ENCODE measurements at regions not wholly inside any gene's neighbourhood (a gene's known extent, or its start where the extent isn't known, plus 50 kb on each side); places are given as distances from the start of the nearest gene placed in this dataset.

DNA sequence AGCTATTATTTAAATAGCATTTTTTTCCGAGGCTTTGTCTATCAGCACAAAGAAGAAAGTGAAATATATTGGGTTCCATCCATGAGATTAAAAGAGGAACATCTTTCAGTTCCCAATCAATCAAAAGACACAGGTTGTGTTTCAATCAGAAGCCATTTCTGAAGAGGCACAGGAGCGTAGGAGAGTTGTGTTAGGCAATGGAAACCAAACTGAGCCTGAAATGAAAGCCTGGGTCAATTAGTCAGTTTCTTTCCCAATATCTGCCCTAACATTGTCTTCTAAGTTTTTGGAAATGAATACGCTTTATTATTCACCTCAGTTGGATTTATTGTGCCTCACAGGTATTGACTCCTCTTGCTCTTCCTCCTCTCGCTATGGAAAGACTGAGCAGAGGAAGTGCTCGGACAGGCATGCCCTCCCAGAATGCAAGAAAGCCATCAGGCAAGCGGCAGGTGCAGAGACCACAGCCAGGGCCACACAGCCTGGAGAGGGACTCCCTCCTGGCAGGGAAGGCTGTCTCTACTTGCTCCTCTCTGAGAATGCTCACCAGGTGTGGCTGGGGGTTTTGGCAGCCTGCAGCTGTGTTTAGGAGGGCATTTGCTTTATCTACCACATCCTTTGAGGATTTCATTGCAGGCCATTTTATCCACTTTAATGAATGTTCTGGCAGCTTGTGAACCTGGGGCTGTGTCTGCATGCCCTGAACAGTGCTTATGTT, 100.8 kb upstream of the NEDD9 start:
- in situ Hi-C loops (cut with MboI; ENCODE audit: low sequenced_read_pairs): no loop called here

DNA sequence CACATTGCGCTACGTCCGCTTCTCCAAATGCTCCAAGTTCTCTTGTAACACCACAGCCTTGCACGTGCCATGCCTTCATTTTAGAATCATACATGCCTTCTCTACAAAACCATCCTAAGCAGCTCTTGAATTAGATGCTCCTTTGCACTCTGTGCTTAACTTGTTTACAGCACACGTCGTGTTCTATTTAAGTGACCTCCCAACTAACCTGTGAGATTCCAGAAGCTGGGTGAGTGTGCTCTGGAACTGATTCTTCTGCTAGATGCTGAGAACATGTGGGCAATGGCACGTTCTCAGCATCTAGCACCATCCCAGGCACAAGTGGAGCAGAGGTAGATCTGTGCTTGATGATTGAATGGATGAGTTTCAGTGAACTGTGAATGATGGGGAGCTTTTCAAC, 100.0 kb upstream of the NEDD9 start:
- in situ Hi-C loops (cut with MboI; ENCODE audit: low sequenced_read_pairs): no loop called here

DNA sequence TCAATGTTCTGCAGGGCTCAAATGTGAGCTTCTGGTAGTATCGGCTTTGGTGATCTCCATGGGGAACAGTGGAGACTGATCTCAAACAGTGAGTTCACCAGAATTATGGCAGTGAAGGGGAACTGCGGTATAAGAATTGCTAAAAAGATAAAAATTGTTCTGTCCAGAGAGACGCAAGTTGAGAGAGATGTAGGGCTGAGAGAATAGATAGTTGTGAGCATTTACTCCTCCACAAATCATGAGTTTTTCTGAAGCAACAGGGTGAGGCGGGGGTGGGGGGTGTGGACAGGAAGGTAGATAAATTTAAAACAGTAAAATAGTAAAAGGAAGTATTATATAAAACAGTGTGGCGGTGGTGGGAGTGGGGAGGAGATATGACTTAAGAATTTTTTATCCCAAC, 98.6 kb upstream of the NEDD9 start:
- in situ Hi-C loops (cut with MboI; ENCODE audit: low sequenced_read_pairs): no loop called here

DNA sequence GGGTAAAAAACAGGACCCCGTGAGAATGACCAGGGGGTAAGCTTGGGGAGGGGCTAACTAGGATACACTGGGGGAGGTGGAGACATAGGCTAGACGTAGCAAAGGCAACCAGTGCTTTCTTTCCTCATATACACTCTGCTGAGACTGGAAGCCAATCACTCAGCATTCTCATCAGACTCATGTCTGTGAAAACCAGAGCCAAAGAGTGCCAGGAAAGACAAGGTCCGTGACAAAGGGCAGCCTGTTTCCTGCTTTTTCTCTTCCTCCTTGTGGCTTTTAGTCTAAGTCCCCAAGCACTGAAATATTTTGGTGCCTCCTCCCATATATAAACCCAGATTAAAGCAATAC, 97.9 kb upstream of the NEDD9 start:
- in situ Hi-C loops (cut with MboI; ENCODE audit: low sequenced_read_pairs): no loop called here

DNA sequence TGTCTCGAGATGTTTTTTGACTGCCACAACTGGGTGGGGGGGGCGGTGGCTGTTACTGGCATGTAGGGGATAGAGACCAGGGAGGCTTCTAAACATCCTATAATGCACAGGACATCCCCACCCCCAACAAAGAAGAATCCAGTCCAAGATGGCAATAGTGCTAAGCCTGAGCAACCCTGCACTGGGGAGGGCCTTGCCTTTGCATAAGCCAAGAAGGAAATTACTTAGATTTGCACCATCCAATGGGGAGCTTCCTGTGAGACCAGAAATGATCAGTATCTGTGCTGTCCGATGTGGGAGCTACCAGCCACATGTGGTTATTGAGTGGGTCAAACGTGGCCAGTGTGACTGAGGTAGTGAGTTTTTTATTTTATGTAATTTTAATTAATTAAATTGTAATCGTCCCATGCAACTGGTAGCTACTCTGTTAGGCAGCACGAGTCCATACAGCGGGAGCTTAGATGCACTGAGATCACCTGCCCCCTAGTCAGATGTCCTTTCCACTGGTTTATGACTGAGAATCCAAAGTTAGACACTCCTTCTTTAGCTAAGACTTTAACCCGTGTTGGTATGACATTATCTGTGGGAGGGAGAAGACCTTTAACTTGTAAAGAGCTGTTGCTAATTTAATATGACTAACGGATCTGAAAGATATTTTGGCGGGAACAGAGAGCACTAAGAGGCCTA, 97.4 kb upstream of the NEDD9 start:
- in situ Hi-C loops (cut with MboI; ENCODE audit: low sequenced_read_pairs): no loop called here

DNA sequence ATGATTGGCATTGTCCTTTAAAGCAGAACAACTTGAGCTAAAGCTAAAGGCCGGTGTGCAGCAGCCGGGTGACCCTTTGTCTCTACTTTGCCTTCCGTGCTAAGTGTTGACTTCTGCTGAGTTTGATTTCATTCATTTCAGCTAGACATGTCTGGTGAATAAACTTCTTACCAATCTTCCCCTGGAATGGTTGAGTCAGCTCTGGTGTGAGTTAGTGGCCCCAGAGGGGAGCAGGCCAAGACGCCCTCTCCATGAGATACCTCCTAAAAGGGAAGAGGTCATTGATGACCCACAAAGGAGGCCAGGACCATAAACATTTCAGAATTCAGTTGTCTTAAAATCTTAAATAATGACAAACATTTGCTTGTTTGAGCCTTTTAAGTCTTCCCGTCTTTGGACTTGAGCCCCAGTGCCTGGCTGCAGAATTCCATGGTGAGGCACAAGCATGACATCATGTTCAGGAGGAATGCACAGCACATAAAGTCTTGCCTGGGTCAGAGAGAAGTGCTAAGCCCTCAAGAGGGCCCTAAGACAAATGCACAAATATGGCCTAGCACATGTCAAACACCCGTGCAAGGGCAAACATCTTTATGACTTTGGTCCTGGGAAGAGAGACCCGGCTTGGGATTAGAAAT, 96.3 kb upstream of the NEDD9 start:
- in situ Hi-C loops (cut with MboI; ENCODE audit: low sequenced_read_pairs): no loop called here

DNA sequence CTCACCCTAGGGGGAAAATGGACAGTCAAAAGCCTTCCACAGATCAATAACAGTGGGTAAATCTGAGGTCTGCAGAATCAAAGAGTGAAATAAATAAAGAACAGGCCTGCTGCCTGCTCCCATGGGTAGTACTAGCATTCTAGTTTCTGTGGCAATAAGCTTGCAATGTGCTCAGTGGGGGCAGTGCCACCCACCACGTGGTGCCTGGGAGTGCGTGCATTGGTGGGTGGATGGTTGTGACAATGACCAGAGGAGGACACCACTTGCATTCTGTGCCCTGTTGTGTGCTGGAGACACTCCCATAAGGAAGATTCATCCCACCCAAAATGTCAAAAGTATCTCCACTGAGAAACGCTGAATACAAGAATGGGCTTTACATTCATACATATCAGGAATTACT, 95.5 kb upstream of the NEDD9 start:
- in situ Hi-C loops (cut with MboI; ENCODE audit: low sequenced_read_pairs): no loop called here

DNA sequence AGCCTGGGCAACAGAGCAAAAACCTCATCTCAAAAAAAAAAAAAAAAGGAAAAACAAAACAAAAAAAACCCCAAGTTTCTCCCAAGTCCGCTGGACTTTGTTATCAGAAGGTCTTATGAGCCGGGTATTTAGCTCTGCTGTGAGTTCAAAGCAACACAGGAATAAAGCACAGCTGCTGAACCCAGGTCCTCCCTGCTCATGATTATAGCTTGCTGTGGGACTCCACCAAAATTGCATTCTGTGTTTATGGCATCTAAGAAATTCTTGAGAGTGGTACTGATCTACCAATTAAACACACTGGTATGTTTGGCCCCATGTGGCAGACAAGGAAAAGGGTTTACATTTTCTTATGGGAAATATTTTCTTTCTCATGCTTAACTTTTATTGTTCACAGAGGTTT, 93.6 kb upstream of the NEDD9 start:
- in situ Hi-C loops (cut with MboI; ENCODE audit: low sequenced_read_pairs): no loop called here

DNA sequence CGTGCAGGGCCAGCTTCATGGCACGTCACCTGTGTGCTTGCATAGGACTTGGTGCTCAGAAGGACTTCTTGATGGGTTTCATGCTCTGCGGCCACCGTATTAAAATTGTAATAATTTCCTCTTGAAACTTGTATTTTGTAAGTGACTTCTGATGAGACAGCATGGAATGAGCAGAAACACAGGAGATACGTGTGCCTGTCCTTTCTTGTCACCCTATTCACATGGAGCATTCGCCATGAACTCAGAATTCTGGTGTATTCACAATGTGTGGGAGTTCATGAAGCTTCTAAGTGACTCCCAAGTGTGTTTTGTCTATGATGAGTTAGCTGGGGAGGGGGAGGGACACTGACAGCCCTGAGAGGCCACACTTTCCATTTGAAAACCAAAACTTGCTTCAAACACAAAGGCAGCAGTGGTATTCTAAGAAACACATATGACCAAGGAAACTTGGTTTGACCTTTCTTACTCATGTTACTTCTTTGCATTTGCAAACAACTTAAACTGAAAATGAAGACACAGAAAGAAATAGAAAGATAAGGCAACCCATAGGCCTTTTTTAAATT, 92.1 kb upstream of the NEDD9 start:
- in situ Hi-C loops (cut with MboI; ENCODE audit: low sequenced_read_pairs): no loop called here

DNA sequence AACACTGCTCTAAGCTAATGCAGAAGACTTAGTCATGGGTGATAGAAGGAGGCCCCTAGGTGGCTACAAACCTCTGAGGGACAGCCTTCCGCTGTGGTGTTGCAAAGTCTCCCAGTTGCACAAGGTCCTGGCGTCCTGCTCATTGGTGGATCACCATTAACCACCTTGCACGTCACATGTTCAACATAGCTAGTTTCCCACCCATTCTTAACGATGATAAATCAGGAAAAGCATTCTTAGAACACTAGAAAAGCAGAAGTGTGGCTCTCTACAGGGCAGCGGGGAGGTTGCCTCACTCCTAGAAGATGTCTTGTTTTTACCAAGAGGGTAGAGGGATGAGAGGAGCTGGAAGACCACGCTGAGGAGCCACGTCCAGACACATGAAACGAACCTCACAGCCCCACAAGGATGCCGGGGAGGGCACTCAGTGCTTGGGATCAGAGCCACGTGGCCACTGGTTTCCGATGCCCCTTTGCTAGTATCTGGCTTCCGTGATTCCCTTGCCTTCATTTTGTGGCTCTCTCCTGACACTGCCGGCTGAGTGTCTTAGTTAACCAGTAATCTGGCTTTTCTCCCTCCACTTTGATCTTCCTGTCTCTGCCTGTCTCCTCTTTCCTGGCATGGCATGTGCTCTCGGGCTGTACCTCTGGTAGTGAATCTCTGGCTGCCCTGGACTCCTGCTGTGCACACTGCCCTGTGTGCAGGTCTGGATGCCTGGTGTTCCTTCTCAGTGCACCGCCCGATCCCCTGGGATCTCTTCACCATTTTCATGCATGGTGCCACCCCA, 91.4 kb upstream of the NEDD9 start:
- in situ Hi-C loops (cut with MboI; ENCODE audit: low sequenced_read_pairs): no loop called here

DNA sequence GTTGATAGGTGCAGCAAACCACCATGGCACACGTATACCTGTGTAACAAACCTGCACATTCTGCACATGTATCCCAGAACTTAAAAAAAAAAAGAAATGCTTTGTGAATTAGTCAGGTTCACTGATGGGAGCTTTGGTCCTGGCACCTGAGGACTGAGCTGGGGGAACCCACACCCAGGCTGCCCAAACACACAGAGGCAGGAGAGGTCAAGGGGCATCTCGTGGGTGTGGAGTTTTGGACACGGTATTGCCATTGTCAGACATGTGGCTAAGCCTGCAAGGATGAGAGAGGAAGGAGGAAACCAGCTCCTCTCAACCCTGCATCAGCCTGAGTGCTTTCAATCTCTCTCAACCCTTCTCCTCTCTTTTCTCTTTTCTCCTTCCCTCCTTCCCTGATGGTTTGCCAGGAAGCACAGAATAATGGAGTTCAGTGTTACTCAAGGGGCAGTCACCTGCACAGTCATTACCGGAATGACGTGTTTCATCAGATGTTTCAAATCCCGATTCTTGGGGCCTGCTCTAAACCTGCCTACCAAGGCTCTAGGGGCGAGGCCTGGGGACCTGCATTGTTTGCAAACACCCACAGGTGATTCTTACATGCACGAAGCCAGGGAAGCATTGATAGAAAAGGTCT, 89.9 kb upstream of the NEDD9 start:
- in situ Hi-C loops (cut with MboI; ENCODE audit: low sequenced_read_pairs): no loop called here

DNA sequence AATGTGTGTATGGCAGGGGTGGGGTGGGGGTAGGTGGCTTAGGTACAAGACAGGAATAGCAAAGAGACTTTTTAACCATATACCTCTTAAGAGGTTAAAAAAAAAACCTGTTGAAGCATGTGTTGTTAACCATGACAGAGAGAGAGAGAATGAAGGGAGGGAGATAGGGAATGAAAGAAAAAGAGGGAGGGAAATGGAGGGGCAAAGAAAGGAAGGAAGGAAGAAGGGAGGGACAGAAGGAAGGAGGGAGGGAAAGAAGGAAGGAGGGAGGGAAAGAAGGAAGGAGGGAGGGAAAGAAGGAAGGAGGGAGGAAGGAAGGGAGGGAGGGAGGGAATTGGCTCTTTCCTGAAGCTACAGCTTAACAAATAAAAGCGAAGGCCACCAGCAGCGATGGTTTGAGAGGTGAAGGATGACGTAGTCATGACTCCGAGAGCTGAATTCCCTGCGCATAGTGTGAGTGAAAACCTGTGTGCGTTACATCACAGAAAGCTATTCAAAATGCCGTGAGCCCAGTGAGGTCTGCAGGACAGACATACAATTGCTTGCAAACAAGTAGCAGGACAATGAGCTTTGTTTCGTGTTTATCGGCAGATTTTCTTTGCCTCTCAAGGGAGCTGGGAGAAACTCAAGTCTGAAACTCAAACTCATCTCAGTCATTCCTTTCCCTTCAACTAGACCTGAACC, 88.6 kb upstream of the NEDD9 start:
- in situ Hi-C loops (cut with MboI; ENCODE audit: low sequenced_read_pairs): no loop called here

DNA sequence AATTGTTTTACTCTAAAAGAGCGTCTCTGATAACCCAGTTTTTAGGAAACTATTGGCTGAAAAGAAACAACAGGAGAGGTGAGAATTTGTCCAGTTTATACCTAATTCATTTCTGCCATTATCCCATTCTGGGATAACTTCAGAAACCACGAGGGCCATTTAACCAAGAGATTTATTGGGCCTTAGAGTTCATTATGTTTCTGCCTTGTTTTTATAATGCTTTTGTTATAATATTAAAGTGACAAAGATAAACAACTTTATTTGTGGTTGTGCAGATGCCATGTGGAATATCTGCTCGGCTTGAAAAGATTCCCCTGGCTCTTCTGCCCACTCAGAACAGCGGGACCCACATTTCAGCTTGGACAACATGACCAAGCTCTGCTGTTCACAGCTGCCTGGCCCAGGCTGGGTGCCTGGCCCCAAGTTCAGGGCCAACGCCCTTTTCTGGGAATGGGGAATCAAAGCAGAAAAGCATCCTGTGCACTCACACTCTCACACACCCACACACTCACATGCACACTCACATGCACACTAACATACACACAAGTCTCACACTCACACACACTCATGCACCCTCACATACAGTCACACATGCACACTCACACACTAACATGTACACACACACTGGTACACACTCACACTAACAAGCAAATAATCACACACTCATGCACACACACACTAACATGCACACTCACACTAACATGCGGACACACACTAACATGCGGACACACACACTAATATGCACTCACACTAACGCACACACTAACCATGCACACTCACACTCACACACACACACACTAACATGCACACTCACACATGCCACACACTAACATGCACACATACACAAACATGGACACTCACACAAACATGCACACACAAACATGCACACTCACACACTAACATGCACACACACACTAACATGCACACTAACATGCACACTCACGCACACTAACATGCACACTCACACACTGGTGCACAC, 86.7 kb upstream of the NEDD9 start:
- in situ Hi-C loops (cut with MboI; ENCODE audit: low sequenced_read_pairs): no loop called here

DNA sequence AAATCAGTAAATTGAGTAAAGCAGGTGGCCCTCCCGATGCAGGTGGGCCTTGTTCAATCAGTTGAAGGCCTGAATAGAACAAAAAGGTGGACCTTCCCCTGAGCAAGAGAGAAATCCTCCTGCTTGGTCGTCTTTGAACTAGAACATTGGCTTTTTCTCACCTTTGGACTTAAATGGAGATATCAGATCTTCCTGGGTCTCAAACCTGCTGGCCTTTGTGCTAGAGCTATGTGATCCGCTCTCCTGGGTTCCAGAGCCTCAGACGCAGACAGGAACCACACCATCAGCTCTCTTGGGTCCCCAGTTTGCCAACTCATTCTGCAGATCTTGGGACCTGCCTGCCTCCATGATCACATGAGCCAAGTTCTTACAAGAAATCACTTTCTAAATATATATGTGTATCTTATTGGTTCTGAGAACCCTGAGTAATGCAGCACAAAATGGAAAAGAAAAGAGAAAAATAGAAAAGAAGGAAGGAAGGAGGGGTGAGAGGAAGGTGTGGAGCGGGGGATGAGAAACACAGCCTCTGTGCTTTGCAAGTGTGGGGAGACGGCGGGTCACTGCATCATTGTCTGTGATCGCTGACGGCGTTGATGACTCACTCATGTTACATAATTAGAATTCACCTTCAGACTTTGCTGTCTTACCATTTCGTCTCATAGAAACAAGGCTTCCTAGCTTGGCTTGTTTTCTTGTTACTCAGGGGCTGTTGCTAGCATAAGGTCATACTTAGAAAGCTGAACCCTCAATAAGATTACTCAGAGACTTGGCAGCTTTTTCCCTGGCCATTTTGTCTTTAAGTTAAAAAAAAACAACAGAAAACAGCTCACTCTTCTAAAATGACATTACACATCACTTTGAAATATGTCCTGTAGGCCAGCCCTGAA, 85.7 kb upstream of the NEDD9 start:
- in situ Hi-C loops (cut with MboI; ENCODE audit: low sequenced_read_pairs): no loop called here

DNA sequence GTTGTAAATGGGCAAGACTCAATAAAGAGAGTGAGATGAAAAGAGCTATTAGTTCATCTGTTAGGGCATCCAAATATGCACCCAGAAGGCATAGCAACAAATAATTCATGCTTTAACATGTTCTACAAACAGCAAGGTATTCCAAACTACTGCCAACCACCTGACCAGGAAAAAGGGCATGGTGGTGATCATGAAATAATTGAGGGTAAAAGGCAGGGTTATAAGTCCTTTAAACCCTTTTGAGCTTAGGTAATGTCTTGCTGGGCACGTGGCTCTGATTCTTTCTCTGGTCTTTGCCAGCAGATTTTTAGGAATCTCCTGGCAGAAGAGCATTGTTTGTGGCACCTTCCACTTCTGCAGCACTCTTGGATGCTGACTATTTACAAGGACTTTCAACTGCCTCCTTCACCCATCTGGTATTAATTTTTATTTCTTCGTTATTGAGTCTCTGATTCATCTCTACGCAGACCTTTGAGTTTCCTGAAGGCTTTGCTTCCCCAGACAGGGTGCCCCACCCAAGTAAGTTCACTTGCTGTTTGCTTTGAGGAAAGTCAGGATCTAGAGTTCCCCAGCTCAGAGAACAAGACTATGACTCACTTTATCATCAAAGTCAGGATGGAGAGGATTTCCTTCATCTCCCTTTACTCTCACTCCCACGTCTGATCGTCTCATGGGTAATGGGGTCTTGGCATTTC, 83.4 kb upstream of the NEDD9 start:
- in situ Hi-C loops (cut with MboI; ENCODE audit: low sequenced_read_pairs): no loop called here

DNA sequence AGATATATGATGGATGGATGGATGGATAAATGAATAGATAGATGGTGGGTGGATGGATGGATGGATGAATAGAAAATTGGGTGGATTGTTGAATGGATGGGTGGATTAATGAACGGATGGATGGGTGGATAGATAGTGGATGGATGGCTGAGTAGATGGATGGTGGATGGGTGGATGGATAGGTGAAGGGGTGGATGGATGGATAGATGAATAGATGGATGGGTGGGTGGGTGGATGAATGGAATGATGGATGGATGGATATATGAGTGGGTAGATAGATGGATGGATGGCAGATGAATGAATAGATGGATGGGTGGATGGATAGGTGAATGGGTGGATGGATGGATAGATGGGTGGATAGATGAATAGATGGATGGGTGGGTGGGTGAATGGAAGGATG, 80.7 kb upstream of the NEDD9 start:
- in situ Hi-C loops (cut with MboI; ENCODE audit: low sequenced_read_pairs): no loop called here

DNA sequence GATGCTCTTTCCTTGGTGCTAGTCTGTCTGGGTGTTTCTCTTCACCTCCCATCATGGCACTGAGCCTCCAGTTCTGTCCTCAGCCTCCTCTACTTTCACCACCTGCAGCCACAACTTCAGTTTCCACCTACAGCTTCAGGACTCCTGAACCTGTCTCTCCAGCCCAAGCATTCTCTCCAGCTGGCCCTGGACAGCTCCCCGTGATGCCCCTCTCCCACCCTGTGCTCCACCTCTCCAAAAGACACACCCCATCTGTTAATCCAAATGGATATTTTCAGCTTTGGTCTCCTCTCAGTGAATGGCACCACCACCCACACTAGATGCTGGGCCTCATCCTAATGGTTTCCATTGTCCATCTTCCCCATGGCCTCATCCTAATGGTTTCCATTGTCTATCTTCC, 79.5 kb upstream of the NEDD9 start:
- in situ Hi-C loops (cut with MboI; ENCODE audit: low sequenced_read_pairs): no loop called here
